Astrocyte (in vitro differentiated cells and primary cell): ENCODE measurements at regions not wholly inside any gene's neighbourhood (a gene's known extent, or its start where the extent isn't known, plus 50 kb on each side); places are given as distances from the start of the nearest gene placed in this dataset.

Experiments used
- EZH2 ChIP-seq: IDR thresholded peaks from 2 replicates; pipeline ENCODE4 v1.6.1; 2012; ENCODE audit warnings: mild to moderate bottlenecking, low read length, inconsistent platforms; ENCODE audit not compliant: insufficient read depth
- TF ChIP-seq, protein P1 (sequence below): IDR thresholded peaks from 2 replicates; pipeline ENCODE4 v1.5.1; 2011; ENCODE audit warnings: low read depth, mild to moderate bottlenecking, inconsistent platforms, low read length, moderate library complexity; ENCODE audit not compliant: insufficient read depth

DNA sequence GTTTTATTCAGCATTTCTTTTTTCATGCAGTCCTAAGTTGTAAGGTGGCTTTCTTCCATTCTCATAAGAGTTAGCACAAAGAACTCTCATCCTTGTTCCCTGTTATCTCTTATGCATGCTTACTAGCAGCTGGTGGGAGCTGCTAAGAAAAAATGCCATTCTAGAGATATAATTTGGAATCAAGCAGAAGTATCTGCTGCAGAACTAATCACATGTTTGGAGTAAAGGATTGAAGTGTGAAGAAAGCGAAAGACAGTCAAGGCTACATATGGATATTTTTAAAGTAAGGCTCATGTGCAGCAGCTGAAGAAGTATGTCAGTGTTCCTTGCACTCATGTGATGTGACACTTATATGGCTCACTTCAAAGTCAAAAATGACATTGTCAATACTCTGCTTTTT is 116.2 kb upstream of the PCED1B start:
- TF ChIP-seq, protein P1, sequence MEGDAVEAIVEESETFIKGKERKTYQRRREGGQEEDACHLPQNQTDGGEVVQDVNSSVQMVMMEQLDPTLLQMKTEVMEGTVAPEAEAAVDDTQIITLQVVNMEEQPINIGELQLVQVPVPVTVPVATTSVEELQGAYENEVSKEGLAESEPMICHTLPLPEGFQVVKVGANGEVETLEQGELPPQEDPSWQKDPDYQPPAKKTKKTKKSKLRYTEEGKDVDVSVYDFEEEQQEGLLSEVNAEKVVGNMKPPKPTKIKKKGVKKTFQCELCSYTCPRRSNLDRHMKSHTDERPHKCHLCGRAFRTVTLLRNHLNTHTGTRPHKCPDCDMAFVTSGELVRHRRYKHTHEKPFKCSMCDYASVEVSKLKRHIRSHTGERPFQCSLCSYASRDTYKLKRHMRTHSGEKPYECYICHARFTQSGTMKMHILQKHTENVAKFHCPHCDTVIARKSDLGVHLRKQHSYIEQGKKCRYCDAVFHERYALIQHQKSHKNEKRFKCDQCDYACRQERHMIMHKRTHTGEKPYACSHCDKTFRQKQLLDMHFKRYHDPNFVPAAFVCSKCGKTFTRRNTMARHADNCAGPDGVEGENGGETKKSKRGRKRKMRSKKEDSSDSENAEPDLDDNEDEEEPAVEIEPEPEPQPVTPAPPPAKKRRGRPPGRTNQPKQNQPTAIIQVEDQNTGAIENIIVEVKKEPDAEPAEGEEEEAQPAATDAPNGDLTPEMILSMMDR = no peak
- no peak for TF ChIP-seq EZH2
